Left renal cortex interstitium (tissue), 4 donors: ENCODE measurements at regions not wholly inside any gene's neighbourhood (a gene's known extent, or its start where the extent isn't known, plus 50 kb on each side); places are given as distances from the start of the nearest gene placed in this dataset.
"Not testable (repeated sequence)": the region's sequence is repeated elsewhere in the genome, so short reads cannot be mapped to it uniquely, and the experiment has no call there.

Source experiments
- DNase-seq, 4 donors: peaks; one replicate each; pipeline ENCODE4 v3.0.0-alpha.2; 2013; ENCODE audit warnings: low read depth in 4 of 4, low spot score in 2 of 4, missing footprints in 1 of 4

GRCh38 chr4:75422998-75423397, 91.2 kb downstream of the RCHY1 start:
- DNase-seq, result no peak

- DNase-seq, result no peak
Observed at GRCh38 chr4:75412746-75413145, 101.5 kb downstream of the RCHY1 start.

- DNase-seq, result no peak
Observed at GRCh38 chr4:75398501-75398900, 115.7 kb downstream of the RCHY1 start.

GRCh38 chr4:75391489-75392166, 122.6 kb downstream of the RCHY1 start:
- DNase-seq, result no peak

GRCh38 chr4:75386426-75386825, 127.8 kb downstream of the RCHY1 start:
- DNase-seq, result not testable (repeated sequence)

GRCh38 chr4:75385106-75385505, 129.1 kb downstream of the RCHY1 start:
- DNase-seq, result no peak

GRCh38 chr4:75376543-75376942, 137.7 kb downstream of the RCHY1 start:
- DNase-seq, result no peak

GRCh38 chr4:75371915-75372314, 142.3 kb downstream of the RCHY1 start:
- no peak for DNase-seq

- DNase-seq, result no peak
Observed at GRCh38 chr4:75370576-75370975, 143.6 kb downstream of the RCHY1 start.

- no peak for DNase-seq
Observed at GRCh38 chr4:75345423-75345822, 168.8 kb downstream of the RCHY1 start.

- peak in 1 of 4 donors; percentile 25 for DNase-seq
Observed at GRCh38 chr4:75344915-75345314, 169.3 kb downstream of the RCHY1 start.

GRCh38 chr4:75343333-75343732, 170.9 kb downstream of the RCHY1 start:
- DNase-seq, result no peak

GRCh38 chr4:75340561-75340960, 173.6 kb downstream of the RCHY1 start:
- DNase-seq, result no peak

GRCh38 chr4:75338352-75338880, 175.8 kb downstream of the RCHY1 start:
- DNase-seq, result no peak

- DNase-seq, result no peak
Observed at GRCh38 chr4:75327804-75328512, 186.2 kb downstream of the RCHY1 start.

- DNase-seq, result no peak
Observed at GRCh38 chr4:75325318-75325979, 188.8 kb downstream of the RCHY1 start.

- no peak for DNase-seq
Observed at GRCh38 chr4:75321484-75321883, 192.7 kb downstream of the RCHY1 start.

GRCh38 chr4:75317641-75318040, 196.6 kb downstream of the RCHY1 start:
- DNase-seq, result not testable (repeated sequence)

- no peak for DNase-seq
Observed at GRCh38 chr4:75308049-75308448, 206.2 kb downstream of the RCHY1 start.

GRCh38 chr4:75306506-75306905, 207.7 kb downstream of the RCHY1 start:
- no peak for DNase-seq

GRCh38 chr4:75302648-75303047, 211.6 kb downstream of the RCHY1 start:
- DNase-seq, result no peak
